ENCODE measurements at regions not wholly inside any gene's neighbourhood (a gene's known extent, or its start where the extent isn't known, plus 50 kb on each side); places are given as distances from the start of the nearest gene placed in this dataset.

DNA sequence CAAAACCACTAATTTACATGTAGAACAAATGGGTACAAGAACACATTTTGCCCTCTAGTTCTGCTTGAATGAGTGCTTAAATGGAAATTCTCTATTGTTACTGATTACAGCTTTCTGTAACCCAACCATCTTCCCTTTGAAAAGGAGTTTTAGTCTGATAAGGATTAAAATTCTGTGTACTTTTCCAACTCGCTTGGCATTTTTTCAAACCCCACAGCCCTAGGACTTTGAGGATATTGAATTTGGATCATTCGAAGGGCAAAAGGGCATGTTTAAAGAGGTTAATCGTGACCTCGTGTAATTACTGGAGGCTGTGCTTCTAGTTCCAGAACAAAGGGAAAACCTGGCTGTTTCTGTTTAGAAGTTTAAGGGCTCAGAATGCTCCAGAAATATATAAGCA, 432.3 kb downstream of the PID1 start:
- no peak for TF ChIP-seq EZH2phosphoT487 (conservative IDR thresholded peaks at IDR 0.05; ENCODE audit: low read length)
- TF ChIP-seq, protein P1, sequence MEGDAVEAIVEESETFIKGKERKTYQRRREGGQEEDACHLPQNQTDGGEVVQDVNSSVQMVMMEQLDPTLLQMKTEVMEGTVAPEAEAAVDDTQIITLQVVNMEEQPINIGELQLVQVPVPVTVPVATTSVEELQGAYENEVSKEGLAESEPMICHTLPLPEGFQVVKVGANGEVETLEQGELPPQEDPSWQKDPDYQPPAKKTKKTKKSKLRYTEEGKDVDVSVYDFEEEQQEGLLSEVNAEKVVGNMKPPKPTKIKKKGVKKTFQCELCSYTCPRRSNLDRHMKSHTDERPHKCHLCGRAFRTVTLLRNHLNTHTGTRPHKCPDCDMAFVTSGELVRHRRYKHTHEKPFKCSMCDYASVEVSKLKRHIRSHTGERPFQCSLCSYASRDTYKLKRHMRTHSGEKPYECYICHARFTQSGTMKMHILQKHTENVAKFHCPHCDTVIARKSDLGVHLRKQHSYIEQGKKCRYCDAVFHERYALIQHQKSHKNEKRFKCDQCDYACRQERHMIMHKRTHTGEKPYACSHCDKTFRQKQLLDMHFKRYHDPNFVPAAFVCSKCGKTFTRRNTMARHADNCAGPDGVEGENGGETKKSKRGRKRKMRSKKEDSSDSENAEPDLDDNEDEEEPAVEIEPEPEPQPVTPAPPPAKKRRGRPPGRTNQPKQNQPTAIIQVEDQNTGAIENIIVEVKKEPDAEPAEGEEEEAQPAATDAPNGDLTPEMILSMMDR (IDR thresholded peaks at IDR 0.05; ENCODE audit: insufficient read depth, low read length, poor library complexity, severe bottlenecking) = no peak
- no peaks in the 10 kb centered on the region for H3F3A ChIP-seq (ENCODE audit: insufficient read depth)
- H3K9me3 ChIP-seq (ENCODE audit: insufficient read depth, low read length) = no peaks in the 10 kb centered on the region
- H3K4me2 ChIP-seq (ENCODE audit: low read depth, low read length, poor library complexity, severe bottlenecking) = no peak overlapping the region
- no peaks in the 10 kb centered on the region; the same call in none of the 2 replicates for H3K9me2 ChIP-seq (replicated peaks; ENCODE audit: insufficient read depth, low read length)
- no peaks in the 10 kb centered on the region for H4K20me1 ChIP-seq (ENCODE audit: low read depth, low read length)
- no peak overlapping the region for H3K4me3 ChIP-seq (ENCODE audit: insufficient read depth, low read length, poor library complexity, severe bottlenecking)
- no peaks in the 10 kb centered on the region for H3K36me3 ChIP-seq (ENCODE audit: low read length)
- no peaks in the 10 kb centered on the region for H3K27me3 ChIP-seq (ENCODE audit: low read length)
- no peak overlapping the region for H3K9ac ChIP-seq (ENCODE audit: low read length)
- H3K79me2 ChIP-seq (ENCODE audit: insufficient read depth, low read length) = no peaks in the 10 kb centered on the region
- H3K27ac ChIP-seq (ENCODE audit: low read depth, low read length) = no peak overlapping the region
- no peak overlapping the region for H2AFZ ChIP-seq (ENCODE audit: low read depth, low read length, severe bottlenecking)

DNA sequence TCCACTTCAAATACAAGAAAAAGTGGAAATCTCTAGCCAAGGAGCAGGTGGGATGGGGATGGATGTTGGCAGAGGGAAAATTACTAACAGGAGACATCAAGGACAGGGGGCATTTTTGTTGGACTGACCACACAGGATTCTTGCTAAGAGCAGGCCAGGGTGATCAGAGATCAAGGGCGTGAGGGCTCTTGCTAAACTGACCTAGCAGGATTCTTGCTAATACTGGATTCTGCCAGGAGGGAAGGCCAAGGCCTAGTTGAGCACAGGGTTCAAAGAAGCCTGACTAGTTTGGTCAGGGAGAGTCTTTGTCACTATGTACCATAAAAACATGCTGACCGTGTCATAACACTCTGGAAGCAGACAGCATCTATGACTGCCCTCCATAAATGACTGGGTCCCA, 442.7 kb downstream of the PID1 start:
- no peaks in the 10 kb centered on the region for H3K36me3 ChIP-seq (ENCODE audit: low read length)
- no peaks in the 10 kb centered on the region for H3K79me2 ChIP-seq (ENCODE audit: insufficient read depth, low read length)
- H3K9me3 ChIP-seq (ENCODE audit: insufficient read depth, low read length) = no peaks in the 10 kb centered on the region
- no peak overlapping the region for H3K4me3 ChIP-seq (ENCODE audit: insufficient read depth, low read length, poor library complexity, severe bottlenecking)
- H3K4me2 ChIP-seq (ENCODE audit: low read depth, low read length, poor library complexity, severe bottlenecking) = no peak overlapping the region
- no peaks in the 10 kb centered on the region for H3F3A ChIP-seq (ENCODE audit: insufficient read depth)
- no peaks in the 10 kb centered on the region for H3K27me3 ChIP-seq (ENCODE audit: low read length)
- H3K9ac ChIP-seq (ENCODE audit: low read length) = no peak overlapping the region
- H3K9me2 ChIP-seq (replicated peaks; ENCODE audit: insufficient read depth, low read length) = no peaks in the 10 kb centered on the region
- no peaks in the 10 kb centered on the region for H4K20me1 ChIP-seq (ENCODE audit: low read depth, low read length)
- H3K27ac ChIP-seq (ENCODE audit: low read depth, low read length) = no peak overlapping the region
- H2AFZ ChIP-seq (ENCODE audit: low read depth, low read length, severe bottlenecking) = no peak overlapping the region
- no peak for TF ChIP-seq EZH2phosphoT487 (conservative IDR thresholded peaks at IDR 0.05; ENCODE audit: low read length)
- TF ChIP-seq, protein P1 (IDR thresholded peaks at IDR 0.05; ENCODE audit: insufficient read depth, low read length, poor library complexity, severe bottlenecking) = no peak

DNA sequence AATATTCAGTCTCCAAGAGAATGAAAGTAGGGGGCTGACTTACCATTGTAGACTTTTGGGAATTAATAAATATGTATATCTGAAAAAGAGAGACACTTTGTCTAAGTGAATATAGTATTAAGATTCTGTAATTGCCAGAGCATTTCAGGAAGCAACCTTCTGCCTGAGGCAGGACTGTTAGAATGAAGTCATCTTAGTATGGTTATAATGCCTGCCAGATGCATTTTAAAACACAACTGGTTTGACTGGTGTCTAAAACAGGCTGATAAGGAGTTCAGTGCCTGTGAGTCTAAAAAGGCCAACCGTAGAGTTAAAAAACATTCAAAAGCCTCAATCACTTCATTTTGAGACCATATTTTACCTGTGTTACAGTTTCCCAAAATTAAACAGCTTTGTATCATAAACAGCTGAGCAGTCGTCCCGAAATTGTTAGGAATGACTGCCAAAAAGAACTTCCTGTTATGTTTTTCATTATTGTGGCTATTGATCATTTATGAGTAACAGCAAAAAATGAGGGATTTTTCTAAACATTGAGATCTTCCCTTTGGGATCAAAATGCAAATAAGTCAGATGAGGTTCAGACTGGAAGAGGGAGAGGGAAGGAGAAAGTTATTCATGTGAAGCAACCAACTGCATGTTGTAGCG, 443.9 kb downstream of the PID1 start:
- Histone ChIP-seq H4K20me1 (ENCODE audit: low read depth, low read length) (no peaks in the 10 kb centered on the region), H3K4me2 (ENCODE audit: low read depth, low read length, poor library complexity, severe bottlenecking) (no peak overlapping the region), H3K27ac (ENCODE audit: low read depth, low read length) (no peak overlapping the region), H2AFZ (ENCODE audit: low read depth, low read length, severe bottlenecking) (no peak overlapping the region), H3K9me2 (replicated peaks; ENCODE audit: insufficient read depth, low read length) (no peaks in the 10 kb centered on the region), H3K9me3 (ENCODE audit: insufficient read depth, low read length) (no peaks in the 10 kb centered on the region), H3K79me2 (ENCODE audit: insufficient read depth, low read length) (no peaks in the 10 kb centered on the region), H3K36me3 (ENCODE audit: low read length) (no peaks in the 10 kb centered on the region), H3K9ac (ENCODE audit: low read length) (no peak overlapping the region), H3F3A (ENCODE audit: insufficient read depth) (no peaks in the 10 kb centered on the region), H3K27me3 (ENCODE audit: low read length) (no peaks in the 10 kb centered on the region), H3K4me3 (ENCODE audit: insufficient read depth, low read length, poor library complexity, severe bottlenecking) (no peak overlapping the region)
- TF ChIP-seq EZH2phosphoT487 (conservative IDR thresholded peaks at IDR 0.05; ENCODE audit: low read length) = no peak
- TF ChIP-seq, protein P1 (IDR thresholded peaks at IDR 0.05; ENCODE audit: insufficient read depth, low read length, poor library complexity, severe bottlenecking) = no peak
